ENCODE measurements at regions not wholly inside any gene's neighbourhood (a gene's known extent, or its start where the extent isn't known, plus 50 kb on each side); places are given as distances from the start of the nearest gene placed in this dataset.

DNA sequence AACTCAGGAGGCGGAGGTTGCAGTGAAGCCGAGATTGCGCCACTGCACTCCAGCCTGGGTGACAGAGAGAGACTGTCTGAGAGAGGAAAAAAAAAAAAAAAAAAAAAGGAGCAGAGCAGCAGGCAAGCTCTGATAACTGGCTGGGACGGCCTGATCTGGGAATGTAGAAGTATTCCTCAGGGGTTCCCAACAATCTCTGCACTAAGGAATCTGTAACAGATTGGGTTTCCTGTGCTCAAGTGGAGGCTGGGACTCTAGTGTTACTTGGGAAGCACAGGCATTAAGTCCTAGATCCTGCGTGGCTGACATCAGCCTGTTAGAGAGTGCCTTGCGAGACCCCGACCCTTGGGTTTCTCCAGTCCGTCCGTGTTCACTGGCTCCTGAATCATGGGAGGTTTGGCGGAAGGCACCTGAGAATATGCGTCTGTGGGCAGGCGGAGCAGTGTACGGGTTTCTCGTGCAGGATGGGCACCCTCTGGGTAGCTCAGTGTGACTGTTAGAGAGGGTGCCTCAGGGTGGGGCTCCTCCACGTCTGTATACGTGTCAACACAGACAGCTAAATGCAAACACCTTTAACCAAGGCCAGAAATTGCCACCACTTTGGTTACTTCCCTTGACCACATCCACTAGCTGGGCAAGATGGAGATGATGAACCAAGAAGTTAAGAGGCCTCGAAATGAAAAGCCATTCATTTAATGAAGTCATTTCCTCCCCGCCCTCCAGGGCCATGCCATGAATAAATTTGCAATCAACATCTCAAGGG lies 174.9 kb upstream of the RPL38 start:
- H4K91ac ChIP-seq (ENCODE audit: low read length) = no peak overlapping the region
- H4K8ac ChIP-seq (ENCODE audit: low read length) = no peak overlapping the region
- H3K9me3 ChIP-seq (ENCODE audit: control insufficient read depth, low read length) = no peaks in the 10 kb centered on the region
- H3K4ac ChIP-seq (ENCODE audit: low read depth in 1 of 2, low read length in 2 of 2) = no peak overlapping the region
- no peak overlapping the region for H2AK5ac ChIP-seq (ENCODE audit: low read length, severe bottlenecking)
- peaks cover 11 to 79% of the 10 kb centered on the region in 2 experiments for H3K27me3 ChIP-seq (ENCODE audit: control insufficient read depth in 1 of 2, insufficient read depth in 1 of 2, low read length in 2 of 2)
- no peak overlapping the region for H3K9ac ChIP-seq (ENCODE audit: low read length)
- H3K4me3 ChIP-seq (ENCODE audit: insufficient read depth in 1 of 2, low read depth in 1 of 2, low read length in 2 of 2) = no peak overlapping the region
- H2AFZ ChIP-seq (ENCODE audit: low read depth, low read length) = no peak overlapping the region
- no peaks in the 10 kb centered on the region for H3K4me1 ChIP-seq (ENCODE audit: control insufficient read depth, insufficient read depth, low read depth, low read length)
- no peak overlapping the region for H2BK12ac ChIP-seq (ENCODE audit: low read length in 2 of 2)
- no peak overlapping the region for H2BK15ac ChIP-seq (ENCODE audit: low read depth, poor library complexity, severe bottlenecking)
- WGBS = 84% methylated on average over 17 of the region's 18 CpGs
- H3K27ac ChIP-seq (ENCODE audit: low read length, poor library complexity, severe bottlenecking) = no peak overlapping the region
- no peak overlapping the region for H2BK120ac ChIP-seq (ENCODE audit: low read depth, low read length)
- no peak overlapping the region for H3K14ac ChIP-seq (ENCODE audit: low read length in 2 of 2)
- DNase-seq = no peak
- no peak overlapping the region for H3K4me2 ChIP-seq (ENCODE audit: low read length, poor library complexity, severe bottlenecking)
- H3K79me1 ChIP-seq (replicated peaks; ENCODE audit: low read length, poor library complexity, severe bottlenecking) = no peaks in the 10 kb centered on the region
- no peak overlapping the region for H3K18ac ChIP-seq (ENCODE audit: low read depth in 1 of 2, low read length in 2 of 2)
- no peaks in the 10 kb centered on the region for H3K36me3 ChIP-seq (ENCODE audit: control insufficient read depth in 1 of 2, insufficient read depth in 2 of 2, low read depth in 1 of 2, low read length in 2 of 2)
- no peak overlapping the region for H2BK5ac ChIP-seq (ENCODE audit: low read depth, low read length, poor library complexity, severe bottlenecking)
- no peak overlapping the region for H3K23ac ChIP-seq (ENCODE audit: low read length in 2 of 2)

DNA sequence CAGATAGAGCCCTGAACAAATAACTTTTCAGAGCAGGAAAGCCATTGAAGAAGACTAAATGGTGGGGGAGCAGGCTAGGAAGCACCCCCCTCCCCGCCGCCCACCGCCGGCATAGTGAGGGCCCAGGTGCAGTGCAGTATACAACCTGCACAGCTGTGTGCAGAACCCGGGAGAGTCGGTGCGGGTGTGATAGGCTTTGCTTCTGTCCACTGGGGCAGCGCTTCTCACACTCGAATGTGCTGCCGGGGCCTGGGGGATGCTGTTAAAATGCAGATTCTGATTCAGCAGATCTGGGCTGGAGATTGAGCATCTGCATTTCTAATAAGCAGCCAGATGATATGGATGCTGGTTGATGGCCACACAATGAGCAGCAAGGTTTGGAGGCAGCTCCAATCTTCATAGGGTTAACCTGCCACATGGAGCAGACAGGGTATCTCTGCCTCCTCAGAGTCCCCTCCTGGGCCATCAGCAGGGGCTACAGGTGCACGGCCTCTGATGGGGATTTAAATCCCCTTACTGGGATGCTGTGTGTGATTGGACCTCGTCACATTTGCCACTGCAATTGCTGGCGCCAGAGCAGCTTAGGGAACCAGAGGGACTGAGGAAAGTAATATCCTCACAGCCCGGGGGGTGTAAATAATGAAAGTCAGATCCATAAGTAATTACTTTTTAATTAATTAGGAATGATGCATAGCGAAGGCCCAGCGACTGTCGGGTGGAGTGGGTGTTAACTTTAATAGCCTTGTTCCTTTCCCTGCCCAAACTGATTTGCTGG lies 172.0 kb upstream of the RPL38 start:
- Histone ChIP-seq H3K18ac (ENCODE audit: low read depth in 1 of 2, low read length in 2 of 2) (no peak overlapping the region), H3K27ac (ENCODE audit: low read length, poor library complexity, severe bottlenecking) (no peak overlapping the region), H2BK5ac (ENCODE audit: low read depth, low read length, poor library complexity, severe bottlenecking) (no peak overlapping the region), H3K79me1 (replicated peaks; ENCODE audit: low read length, poor library complexity, severe bottlenecking) (no peaks in the 10 kb centered on the region), H2AFZ (ENCODE audit: low read depth, low read length) (no peak overlapping the region), H3K4me2 (ENCODE audit: low read length, poor library complexity, severe bottlenecking) (no peak overlapping the region), H3K23ac (ENCODE audit: low read length in 2 of 2) (no peak overlapping the region), H3K27me3 (ENCODE audit: control insufficient read depth in 1 of 2, insufficient read depth in 1 of 2, low read length in 2 of 2) (peaks cover 11 to 90% of the 10 kb centered on the region in 2 experiments), H3K4me1 (ENCODE audit: control insufficient read depth, insufficient read depth, low read depth, low read length) (no peaks in the 10 kb centered on the region), H2BK15ac (ENCODE audit: low read depth, poor library complexity, severe bottlenecking) (no peak overlapping the region), H3K9ac (ENCODE audit: low read length) (no peak overlapping the region), H3K14ac (ENCODE audit: low read length in 2 of 2) (no peak overlapping the region), H3K4me3 (ENCODE audit: insufficient read depth in 1 of 2, low read depth in 1 of 2, low read length in 2 of 2) (no peak overlapping the region), H4K8ac (ENCODE audit: low read length) (no peak overlapping the region), H2BK120ac (ENCODE audit: low read depth, low read length) (no peak overlapping the region), H3K4ac (ENCODE audit: low read depth in 1 of 2, low read length in 2 of 2) (no peak overlapping the region), H2BK12ac (ENCODE audit: low read length in 2 of 2) (no peak overlapping the region), H3K9me3 (ENCODE audit: control insufficient read depth, low read length) (no peaks in the 10 kb centered on the region), H2AK5ac (ENCODE audit: low read length, severe bottlenecking) (no peak overlapping the region), H3K36me3 (ENCODE audit: control insufficient read depth in 1 of 2, insufficient read depth in 2 of 2, low read depth in 1 of 2, low read length in 2 of 2) (no peaks in the 10 kb centered on the region), H4K91ac (ENCODE audit: low read length) (no peak overlapping the region)
- WGBS = 93% methylated on average over 17 of the region's 17 CpGs
- no peak for DNase-seq

DNA sequence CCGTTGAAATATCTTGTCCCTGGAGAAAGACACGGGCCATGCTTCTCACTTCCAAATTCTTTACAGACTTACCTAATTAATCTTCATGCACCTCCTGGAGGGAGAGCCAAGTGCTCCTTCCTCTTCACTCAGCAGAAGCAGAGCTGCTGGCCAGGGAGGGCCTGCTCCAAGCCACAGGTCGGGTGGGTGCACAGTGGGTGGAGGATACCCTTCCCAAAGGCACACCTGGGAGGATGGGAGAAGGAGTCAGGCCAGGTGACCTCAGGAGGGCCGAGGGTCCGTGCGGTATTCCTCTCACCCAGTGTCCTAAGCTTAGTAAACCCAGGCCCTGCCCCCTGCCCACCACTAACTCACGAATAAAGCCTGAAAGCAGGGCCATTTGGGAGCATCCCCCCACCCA lies 171.3 kb upstream of the RPL38 start:
- DNase-seq = no peak
- no peak overlapping the region for H4K8ac ChIP-seq (ENCODE audit: low read length)
- no peak overlapping the region for H2AK5ac ChIP-seq (ENCODE audit: low read length, severe bottlenecking)
- no peak overlapping the region for H3K23ac ChIP-seq (ENCODE audit: low read length in 2 of 2)
- H2BK5ac ChIP-seq (ENCODE audit: low read depth, low read length, poor library complexity, severe bottlenecking) = no peak overlapping the region
- H3K4me3 ChIP-seq (ENCODE audit: insufficient read depth in 1 of 2, low read depth in 1 of 2, low read length in 2 of 2) = no peak overlapping the region
- 66% methylated on average over 4 of the region's 7 CpGs for WGBS
- H3K4ac ChIP-seq (ENCODE audit: low read depth in 1 of 2, low read length in 2 of 2) = no peak overlapping the region
- no peak overlapping the region for H2AFZ ChIP-seq (ENCODE audit: low read depth, low read length)
- H3K18ac ChIP-seq (ENCODE audit: low read depth in 1 of 2, low read length in 2 of 2) = no peak overlapping the region
- no peaks in the 10 kb centered on the region for H3K36me3 ChIP-seq (ENCODE audit: control insufficient read depth in 1 of 2, insufficient read depth in 2 of 2, low read depth in 1 of 2, low read length in 2 of 2)
- H4K91ac ChIP-seq (ENCODE audit: low read length) = no peak overlapping the region
- H3K27ac ChIP-seq (ENCODE audit: low read length, poor library complexity, severe bottlenecking) = no peak overlapping the region
- H3K4me2 ChIP-seq (ENCODE audit: low read length, poor library complexity, severe bottlenecking) = no peak overlapping the region
- peaks cover 11 to 91% of the 10 kb centered on the region in 2 experiments for H3K27me3 ChIP-seq (ENCODE audit: control insufficient read depth in 1 of 2, insufficient read depth in 1 of 2, low read length in 2 of 2)
- no peak overlapping the region for H2BK120ac ChIP-seq (ENCODE audit: low read depth, low read length)
- H3K4me1 ChIP-seq (ENCODE audit: control insufficient read depth, insufficient read depth, low read depth, low read length) = no peaks in the 10 kb centered on the region
- H2BK15ac ChIP-seq (ENCODE audit: low read depth, poor library complexity, severe bottlenecking) = no peak overlapping the region
- H3K79me1 ChIP-seq (replicated peaks; ENCODE audit: low read length, poor library complexity, severe bottlenecking) = no peaks in the 10 kb centered on the region
- no peak overlapping the region for H2BK12ac ChIP-seq (ENCODE audit: low read length in 2 of 2)
- H3K14ac ChIP-seq (ENCODE audit: low read length in 2 of 2) = no peak overlapping the region
- H3K9ac ChIP-seq (ENCODE audit: low read length) = no peak overlapping the region
- no peaks in the 10 kb centered on the region for H3K9me3 ChIP-seq (ENCODE audit: control insufficient read depth, low read length)

DNA sequence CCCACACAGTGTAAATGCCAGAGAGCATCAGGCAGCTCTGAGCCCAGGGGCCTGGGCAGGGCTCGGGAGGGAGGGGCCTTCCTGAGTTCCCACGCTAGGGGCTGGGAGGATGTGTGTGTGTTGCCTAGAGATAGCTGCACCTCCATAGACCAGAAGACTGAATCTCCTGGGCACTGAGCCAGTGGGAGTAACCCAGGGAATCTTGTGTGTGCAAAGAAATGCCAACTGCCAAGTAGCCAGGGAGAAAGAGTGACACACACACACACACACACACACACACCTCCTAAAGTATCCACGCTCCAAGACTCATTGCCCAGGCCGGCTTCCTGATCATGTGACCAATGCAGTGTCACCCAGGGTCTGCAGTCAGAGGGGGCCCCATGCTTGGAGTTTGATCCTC lies 166.2 kb upstream of the RPL38 start:
- no peak overlapping the region for H3K4me2 ChIP-seq (ENCODE audit: low read length, poor library complexity, severe bottlenecking)
- H3K14ac ChIP-seq (ENCODE audit: low read length in 2 of 2) = no peak overlapping the region
- no peaks in the 10 kb centered on the region for H3K36me3 ChIP-seq (ENCODE audit: control insufficient read depth in 1 of 2, insufficient read depth in 2 of 2, low read depth in 1 of 2, low read length in 2 of 2)
- no peak overlapping the region for H2BK5ac ChIP-seq (ENCODE audit: low read depth, low read length, poor library complexity, severe bottlenecking)
- no peak for DNase-seq
- no peak overlapping the region for H3K4ac ChIP-seq (ENCODE audit: low read depth in 1 of 2, low read length in 2 of 2)
- no peak overlapping the region for H2AK5ac ChIP-seq (ENCODE audit: low read length, severe bottlenecking)
- no peak overlapping the region for H4K8ac ChIP-seq (ENCODE audit: low read length)
- no peaks in the 10 kb centered on the region for H3K9me3 ChIP-seq (ENCODE audit: control insufficient read depth, low read length)
- H3K4me1 ChIP-seq (ENCODE audit: control insufficient read depth, insufficient read depth, low read depth, low read length) = no peaks in the 10 kb centered on the region
- H3K27ac ChIP-seq (ENCODE audit: low read length, poor library complexity, severe bottlenecking) = no peak overlapping the region
- H3K9ac ChIP-seq (ENCODE audit: low read length) = no peak overlapping the region
- H3K18ac ChIP-seq (ENCODE audit: low read depth in 1 of 2, low read length in 2 of 2) = no peak overlapping the region
- no peak overlapping the region for H3K4me3 ChIP-seq (ENCODE audit: insufficient read depth in 1 of 2, low read depth in 1 of 2, low read length in 2 of 2)
- H3K23ac ChIP-seq (ENCODE audit: low read length in 2 of 2) = no peak overlapping the region
- H2BK15ac ChIP-seq (ENCODE audit: low read depth, poor library complexity, severe bottlenecking) = no peak overlapping the region
- no peak overlapping the region for H4K91ac ChIP-seq (ENCODE audit: low read length)
- no peak overlapping the region for H2BK12ac ChIP-seq (ENCODE audit: low read length in 2 of 2)
- H2BK120ac ChIP-seq (ENCODE audit: low read depth, low read length) = no peak overlapping the region
- H3K79me1 ChIP-seq (replicated peaks; ENCODE audit: low read length, poor library complexity, severe bottlenecking) = no peaks in the 10 kb centered on the region
- WGBS = 63% methylated on average over 2 of the region's 4 CpGs
- peaks cover 3 to 52% of the 10 kb centered on the region in 2 experiments for H3K27me3 ChIP-seq (ENCODE audit: control insufficient read depth in 1 of 2, insufficient read depth in 1 of 2, low read length in 2 of 2)
- H2AFZ ChIP-seq (ENCODE audit: low read depth, low read length) = no peak overlapping the region

Measured in mesenchymal stem cell (in vitro differentiated cells and primary cell).